Hematopoietic multipotent progenitor cell treated with erythropoietin and hydrocortisone succinate and interleukin-3 and kit ligand, for 17 days (in vitro differentiated cells): ENCODE measurements at regions not wholly inside any gene's neighbourhood (a gene's known extent, or its start where the extent isn't known, plus 50 kb on each side); places are given as distances from the start of the nearest gene placed in this dataset.
"Not testable (repeated sequence)": the region's sequence is repeated elsewhere in the genome, so short reads cannot be mapped to it uniquely, and the experiment has no call there.

Source experiments
- DNase-seq: peaks from one replicate; pipeline ENCODE4 v3.0.0-alpha.2; 2015; ENCODE audit warnings: low spot score

DNA sequence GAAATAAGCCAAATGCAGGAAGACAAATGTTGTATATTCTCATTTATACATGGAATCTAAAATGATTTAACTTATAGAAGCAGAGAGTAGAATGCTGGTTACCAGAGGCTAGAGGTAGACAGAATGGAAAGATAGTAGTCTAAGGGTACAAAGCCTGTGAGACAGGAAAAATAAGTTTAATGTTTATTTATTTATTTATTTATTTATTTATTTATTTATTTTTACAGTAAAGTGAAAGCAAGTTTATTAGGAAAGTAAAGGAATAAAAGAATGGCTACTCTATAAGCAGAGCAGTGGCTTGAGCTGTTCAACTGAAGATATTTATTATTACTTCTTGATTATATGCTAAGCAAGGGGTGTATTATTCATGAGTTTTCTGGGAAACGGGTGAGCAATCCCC, 203.2 kb downstream of the LAS1L start:
- DNase-seq, result no peak

- DNase-seq, result no peak
Observed at GRCh38 chrX:65300104-65300809, 234.3 kb downstream of the LAS1L start.

GRCh38 chrX:65282905-65283304, 251.7 kb downstream of the LAS1L start:
- DNase-seq, result not testable (repeated sequence)

DNA sequence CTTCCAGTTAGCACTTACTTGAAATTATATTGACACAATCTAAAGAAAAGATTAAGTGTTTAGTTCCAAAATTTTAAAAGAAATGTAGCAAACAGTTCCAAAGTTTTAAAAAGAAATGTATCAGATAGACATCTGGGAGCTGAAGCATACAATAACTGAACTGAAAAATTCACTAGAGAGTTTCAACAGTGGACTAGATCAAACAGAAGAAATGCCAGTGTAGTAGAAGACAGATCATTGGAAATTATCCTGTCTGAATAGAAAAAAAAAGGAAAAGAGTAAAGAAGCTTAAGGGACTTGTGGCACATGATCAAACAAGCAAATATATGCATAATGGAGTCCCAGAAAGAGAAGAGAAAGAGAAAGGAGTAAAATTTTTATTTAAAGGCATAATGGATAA, 261.4 kb downstream of the LAS1L start:
- no peak for DNase-seq

DNA sequence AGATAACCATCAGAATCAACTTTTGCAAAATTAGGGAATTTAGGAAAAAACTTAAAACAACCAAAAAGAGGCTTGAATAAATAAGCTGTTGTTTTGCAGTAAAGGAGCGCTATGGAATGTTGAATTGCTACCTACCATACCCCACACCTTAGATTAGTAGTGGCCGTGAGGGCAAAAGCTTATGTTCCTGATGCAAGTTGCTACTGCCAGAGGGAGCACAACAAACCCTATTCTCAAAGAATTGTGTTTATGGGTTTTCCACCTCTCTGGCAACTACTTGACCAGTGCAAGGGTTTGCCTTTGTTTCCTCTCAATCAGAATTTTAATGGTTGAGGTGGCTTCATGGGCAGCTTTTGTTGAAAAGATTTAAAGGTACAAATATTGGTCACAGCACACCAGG, 268.1 kb downstream of the LAS1L start:
- DNase-seq, result no peak

DNA sequence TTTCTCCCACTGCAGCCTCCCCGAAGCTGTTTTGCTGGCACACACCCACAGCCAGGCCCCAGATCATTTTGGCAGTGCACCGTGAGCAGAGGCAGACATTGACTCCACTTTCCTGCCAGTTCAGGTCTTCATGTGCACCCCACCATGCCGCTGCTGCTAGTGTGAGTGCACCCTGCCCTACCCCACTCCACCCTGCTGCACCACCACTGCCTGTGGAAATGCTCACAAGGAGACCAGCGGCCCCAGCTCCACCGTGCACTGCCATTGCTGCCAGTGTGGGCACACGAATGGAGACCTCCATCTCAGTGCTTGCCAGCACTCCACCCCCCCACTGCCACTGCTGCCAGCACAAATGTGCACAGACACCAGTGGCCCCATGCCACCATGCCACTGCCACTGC, 277.6 kb upstream of the ZC4H2 start:
- DNase-seq, result no peak

GRCh38 chrX:65241059-65241721, 264.9 kb upstream of the ZC4H2 start:
- DNase-seq, result no peak

DNA sequence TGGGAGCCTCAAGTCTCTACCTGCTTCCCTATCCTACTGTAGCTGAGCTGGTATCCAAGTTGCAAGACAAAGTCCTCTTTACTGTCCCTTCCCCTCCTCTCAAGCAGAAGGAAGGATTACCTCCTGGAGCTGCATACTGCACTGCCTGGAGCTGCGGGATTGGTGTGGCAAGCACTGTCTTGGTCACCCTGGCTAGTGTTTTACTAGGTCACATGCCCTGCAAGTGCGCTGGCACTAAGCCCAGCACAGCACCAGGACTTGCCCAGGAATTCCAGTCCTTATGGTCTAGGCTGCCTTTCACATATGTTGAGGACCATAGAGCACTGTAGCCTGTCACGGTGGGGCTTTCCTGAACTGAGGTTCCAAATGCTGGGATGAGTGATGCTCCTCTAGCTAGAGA, 227.3 kb upstream of the ZC4H2 start:
- DNase-seq, result no peak

- no peak for DNase-seq
Observed at GRCh38 chrX:65196758-65197360, 220.6 kb upstream of the ZC4H2 start.

- no peak for DNase-seq
Observed at GRCh38 chrX:65195621-65196020, 219.4 kb upstream of the ZC4H2 start.

GRCh38 chrX:65194547-65194946, 218.3 kb upstream of the ZC4H2 start:
- DNase-seq, result no peak

DNA sequence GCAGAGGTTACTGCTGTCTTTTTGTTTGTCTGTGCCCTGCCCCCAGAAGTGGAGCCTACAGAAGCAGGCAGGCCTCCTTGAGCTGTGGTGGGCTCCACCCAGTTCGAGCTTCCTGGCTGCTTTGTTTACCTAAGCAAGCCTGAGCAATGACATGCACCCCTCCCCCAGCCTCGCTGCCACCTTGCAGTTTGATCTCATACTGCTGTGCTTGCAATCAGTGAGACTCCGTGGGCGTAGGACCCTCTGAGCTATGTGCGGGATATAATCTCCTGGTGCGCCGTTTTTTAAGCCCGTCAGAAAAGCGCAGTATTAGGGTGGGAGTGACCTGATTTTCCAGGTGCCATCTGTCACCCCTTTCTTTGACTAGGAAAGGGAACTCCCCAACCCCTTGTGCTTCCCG, 187.1 kb upstream of the ZC4H2 start:
- DNase-seq, result not testable (repeated sequence)

DNA sequence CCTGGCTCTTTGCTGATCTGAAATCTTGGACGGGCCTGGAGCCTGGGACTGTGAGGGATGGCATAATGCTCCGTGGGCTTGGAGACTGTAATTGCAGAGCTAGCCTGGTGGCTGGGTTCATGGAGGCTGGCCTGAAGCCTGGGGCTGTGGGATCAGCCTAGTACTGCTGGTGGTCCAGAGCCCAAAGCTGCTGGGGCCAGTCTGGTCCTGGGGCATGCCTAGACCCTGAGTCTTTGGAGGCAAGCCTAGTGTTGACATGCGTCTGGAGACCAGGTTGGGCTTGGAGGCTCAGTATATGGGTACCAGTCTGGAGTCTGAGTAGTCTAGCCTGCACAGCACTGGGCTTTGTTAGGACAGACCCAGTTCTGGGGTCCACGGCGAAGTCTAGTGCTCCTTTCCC, 172.0 kb upstream of the ZC4H2 start:
- DNase-seq, result no peak

DNA sequence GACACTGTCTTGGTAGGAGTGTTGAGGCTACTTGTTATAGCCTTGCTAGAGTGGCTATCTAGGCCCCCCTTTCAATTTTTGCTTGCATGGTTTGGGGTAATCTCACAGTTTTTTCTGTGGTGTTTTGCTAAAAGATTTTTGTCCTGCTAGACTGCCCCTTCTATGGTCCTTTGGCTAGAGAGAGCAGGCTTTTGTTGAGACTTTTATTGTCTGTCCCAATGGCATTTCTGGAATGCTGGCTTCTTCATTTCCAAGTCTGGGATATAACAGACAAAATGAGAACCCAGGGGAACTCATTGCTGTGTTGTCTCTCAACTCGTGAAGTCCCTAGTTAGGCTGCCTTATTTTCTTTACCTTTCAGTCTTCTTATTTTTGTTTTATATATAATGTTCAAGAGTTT, 160.2 kb upstream of the ZC4H2 start:
- DNase-seq, result no peak

- no peak for DNase-seq
Observed at GRCh38 chrX:65127842-65128241, 151.6 kb upstream of the ZC4H2 start.

- DNase-seq, result no peak
Observed at GRCh38 chrX:65098851-65099250, 122.6 kb upstream of the ZC4H2 start.

DNA sequence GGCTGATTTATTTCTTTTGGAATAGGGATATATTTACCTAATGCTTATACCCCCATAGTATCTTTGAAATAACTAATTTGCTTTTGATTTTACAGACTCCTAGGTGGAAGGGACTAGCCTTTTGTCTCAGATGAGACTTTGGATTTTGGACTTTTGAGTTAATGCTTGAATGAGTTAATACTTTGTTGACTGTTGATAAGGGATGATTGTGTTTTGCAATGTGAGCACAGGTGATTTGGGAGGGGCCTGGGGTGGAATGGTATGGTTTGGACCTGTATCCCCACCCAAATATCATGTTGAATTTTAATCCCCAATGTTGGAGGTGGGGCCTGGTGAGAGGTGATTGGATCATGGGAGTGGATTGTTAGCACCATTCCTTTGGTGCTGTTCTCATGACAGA, 117.4 kb upstream of the ZC4H2 start:
- no peak for DNase-seq

DNA sequence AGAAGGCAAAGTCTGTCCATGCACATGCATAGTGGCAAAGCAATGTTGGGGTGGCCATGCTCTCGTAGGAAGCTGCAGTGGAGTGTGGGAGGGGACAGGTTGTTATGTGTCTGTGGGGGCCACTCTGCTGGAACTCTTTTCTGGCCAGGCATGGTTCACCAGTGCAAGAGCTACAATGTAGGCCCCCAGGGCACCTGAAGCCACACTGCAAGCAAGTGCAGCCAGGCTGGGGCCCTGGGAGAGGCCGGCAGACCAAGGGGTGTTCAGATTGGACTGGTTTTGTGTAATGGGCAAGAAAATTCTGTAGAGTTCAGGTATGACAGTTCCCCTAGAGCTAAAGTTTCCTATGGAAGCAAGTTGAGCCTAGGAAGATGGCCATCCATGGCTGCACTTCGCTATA, 97.0 kb upstream of the ZC4H2 start:
- no peak for DNase-seq

DNA sequence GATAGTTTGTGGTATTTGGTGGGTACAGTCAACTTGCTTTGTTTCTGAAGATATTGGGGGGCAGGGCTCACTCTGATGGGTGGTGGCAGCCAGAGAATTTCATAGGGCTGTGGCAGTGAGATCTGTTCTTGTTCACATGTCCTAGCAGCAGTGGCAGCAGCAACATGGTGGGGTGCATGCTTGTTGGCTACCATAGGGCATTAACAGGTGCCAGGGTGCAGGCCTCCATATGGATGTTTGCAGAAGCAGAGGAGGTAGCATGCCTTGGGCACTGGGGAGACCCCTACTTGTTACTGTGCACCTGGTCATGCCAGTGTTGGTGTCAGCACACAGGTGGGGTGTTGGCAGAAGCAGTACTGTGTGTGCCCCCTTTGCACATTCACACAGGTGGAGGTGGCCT, 96.3 kb upstream of the ZC4H2 start:
- no peak for DNase-seq

GRCh38 chrX:65058626-65059025, 82.4 kb upstream of the ZC4H2 start:
- not testable (repeated sequence) for DNase-seq

DNA sequence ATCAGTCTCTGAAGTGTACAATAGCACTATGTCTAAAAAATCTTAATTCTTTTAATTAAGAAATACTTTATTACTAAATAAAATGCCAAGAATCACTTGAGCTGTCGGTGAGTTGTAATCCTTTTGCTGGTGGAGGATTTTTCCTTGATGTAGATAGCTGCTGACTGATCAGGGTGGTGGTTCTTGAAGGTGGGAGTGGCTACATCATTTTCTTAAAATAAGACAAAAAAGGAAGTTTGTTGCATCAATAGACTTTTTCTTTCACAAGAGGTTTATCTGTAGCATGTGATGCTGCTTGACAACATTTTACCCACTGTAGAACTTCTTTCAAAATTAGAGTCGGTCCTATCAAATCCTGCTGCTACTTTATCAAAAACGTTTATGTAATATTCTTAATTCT, 68.8 kb upstream of the ZC4H2 start:
- no peak for DNase-seq

GRCh38 chrX:65035446-65035770, 59.2 kb upstream of the ZC4H2 start:
- DNase-seq, result no peak

DNA sequence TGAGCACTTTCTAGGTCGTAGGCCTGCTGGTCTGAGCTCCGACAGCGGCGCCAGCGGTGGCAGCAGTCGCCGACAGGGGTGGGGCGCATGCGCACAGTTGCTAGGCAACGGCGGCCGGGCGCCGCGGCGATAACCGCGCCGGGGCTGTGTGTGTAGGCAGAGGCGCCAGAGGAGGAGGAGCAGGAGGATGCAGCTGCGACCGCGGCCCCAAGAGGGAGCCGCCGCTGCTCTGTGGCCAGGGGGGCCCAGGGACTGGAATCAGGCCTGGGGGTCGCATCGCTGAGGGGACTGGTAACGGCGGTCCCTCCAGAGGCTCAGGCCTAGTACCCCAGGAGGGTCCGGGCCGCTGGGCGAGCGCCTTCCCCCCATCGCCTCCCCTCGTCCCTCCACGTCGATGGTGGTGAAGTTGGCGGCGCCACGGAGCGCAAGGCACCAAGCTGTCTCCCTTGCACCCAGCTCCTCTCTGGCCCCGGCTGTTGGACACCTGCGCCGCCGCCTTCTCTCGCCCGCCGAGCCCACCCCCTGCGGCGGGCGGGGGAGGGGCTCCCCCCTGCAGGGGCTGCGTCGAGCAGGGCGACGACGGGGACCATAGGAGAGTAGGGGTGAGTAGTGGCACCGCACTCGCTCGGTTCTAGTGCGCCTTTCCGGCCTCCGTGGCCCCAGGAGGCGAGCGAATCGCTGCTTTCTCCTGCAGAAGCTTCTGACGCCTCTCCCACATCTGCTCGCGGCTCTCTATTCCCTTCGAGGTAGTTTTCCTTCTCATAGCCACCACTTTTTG, 58.6 kb upstream of the ZC4H2 start, which contains the start of gene ZC3H12B:
Gene ZC3H12B, plus strand, starts transcription at position 159 of the 778 bp plus-strand sequence.
- DNase-seq, result peak; percentile 67
